ENCODE measurements at regions not wholly inside any gene's neighbourhood (a gene's known extent, or its start where the extent isn't known, plus 50 kb on each side); places are given as distances from the start of the nearest gene placed in this dataset.
"Not testable (repeated sequence)": the region's sequence is repeated elsewhere in the genome, so short reads cannot be mapped to it uniquely, and the experiment has no call there.

- DNase-seq (ENCODE audit: low spot score) = peak; percentile 41
Observed at GRCh38 chr1:37159102-37159501, 124.8 kb upstream of the GRIK3 start.

DNA sequence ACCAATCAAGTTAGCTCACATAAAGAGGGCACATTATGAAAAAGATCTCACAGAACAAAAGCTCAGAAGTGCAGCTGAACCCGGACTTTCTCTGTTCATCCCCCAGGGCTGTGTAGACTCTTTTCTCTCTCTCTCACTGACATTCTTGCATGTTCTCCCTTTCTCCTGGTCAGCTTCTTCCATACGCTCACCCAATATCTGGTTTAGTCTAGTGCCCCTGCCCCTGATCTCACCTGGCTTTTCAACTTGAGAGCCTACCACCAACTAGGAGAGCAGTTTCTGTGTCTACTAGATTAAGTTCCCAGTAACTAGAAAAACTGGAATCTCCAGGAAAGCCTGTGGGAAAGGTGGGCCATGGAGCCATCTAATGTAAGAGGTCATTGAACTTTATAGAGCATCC lies 126.9 kb upstream of the GRIK3 start:
- DNase-seq (ENCODE audit: low spot score) = no peak

DNA sequence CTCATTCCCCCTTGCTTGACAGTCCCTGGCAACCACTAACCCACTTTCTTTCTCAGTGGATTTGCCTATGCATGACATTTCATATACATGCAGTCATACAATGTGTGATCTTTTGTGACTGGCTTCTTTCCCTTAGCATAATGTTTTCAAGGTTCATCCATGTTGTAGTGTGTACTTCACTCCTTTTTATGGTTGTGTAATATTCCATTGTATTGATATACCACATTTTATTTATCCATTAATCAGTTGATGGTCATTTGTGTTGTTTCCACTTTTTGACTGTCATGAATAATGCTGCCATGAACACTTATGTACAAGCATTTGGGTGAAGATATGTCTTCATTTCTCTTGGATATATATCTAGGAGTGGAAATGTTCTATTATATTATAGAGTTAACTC lies 127.7 kb upstream of the GRIK3 start:
- DNase-seq (ENCODE audit: low spot score) = no peak

DNA sequence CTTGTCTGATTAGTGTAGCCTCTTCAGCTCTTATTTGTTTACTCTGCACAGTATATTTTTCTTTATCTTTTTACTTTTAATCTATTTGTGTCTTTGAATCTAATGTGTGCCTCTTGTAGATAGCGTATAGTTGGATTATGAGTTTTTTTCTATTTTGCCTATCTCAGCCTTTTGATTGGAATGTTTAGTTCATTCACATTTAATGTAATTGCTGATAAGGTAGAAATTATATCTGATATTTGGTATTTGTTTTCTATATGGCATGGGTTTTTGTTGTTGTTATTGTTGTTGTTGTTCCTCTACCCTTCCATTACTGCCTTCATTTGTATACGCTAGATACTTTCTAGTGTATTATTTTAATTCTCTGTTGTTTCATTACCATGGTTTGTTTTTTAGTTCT lies 131.7 kb upstream of the GRIK3 start:
- no peak for DNase-seq (ENCODE audit: low spot score)

- no peak for DNase-seq (ENCODE audit: low spot score)
Observed at GRCh38 chr1:37167479-37167878, 133.2 kb upstream of the GRIK3 start.

DNA sequence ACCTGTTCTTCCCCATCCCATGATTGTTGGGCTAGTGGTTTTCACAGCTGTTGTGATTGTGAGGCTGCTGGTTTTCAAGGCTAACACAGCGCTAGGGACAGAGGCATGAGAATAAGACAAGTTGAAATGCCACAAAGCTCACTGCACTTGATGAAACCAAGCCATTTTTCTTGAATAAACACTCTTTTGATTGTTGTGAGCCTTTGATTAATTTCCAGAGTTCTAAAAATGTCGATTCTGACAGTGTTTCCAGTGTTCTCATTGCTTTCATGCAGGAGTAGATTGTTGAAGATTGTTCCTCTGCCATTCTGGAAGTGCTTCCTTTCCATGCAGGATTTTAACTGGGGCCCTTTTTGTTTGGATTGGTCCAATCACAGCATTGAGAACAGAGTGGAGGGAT lies 134.9 kb upstream of the GRIK3 start:
- no peak for DNase-seq (ENCODE audit: low spot score)

GRCh38 chr1:37169743-37170275 lies 135.5 kb upstream of the GRIK3 start:
- no peak for DNase-seq (ENCODE audit: low spot score)

GRCh38 chr1:37171691-37172090 lies 137.4 kb upstream of the GRIK3 start:
- no peak for DNase-seq (ENCODE audit: low spot score)

DNA sequence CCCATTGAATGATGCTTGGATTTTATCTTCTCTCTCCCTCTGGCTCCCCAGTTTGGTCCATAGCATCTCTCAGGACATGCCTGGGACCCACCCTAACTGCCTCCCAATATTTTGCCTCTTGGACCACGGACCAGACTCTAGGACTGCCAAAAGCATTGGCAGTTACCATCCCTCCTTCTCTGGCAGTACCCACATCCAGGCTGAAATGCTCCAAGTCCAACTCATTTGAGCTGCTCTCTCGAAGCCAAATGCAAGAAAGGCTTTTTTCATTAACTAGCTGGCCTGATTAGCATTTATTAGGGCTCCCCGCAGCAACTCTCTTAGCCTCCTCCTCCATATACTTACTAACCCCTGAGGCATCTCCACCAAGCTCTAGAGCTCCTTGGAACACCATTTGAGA lies 140.0 kb upstream of the GRIK3 start:
- no peak for DNase-seq (ENCODE audit: low spot score)

GRCh38 chr1:37174876-37175275 lies 140.6 kb upstream of the GRIK3 start:
- DNase-seq (ENCODE audit: low spot score) = no peak

DNA sequence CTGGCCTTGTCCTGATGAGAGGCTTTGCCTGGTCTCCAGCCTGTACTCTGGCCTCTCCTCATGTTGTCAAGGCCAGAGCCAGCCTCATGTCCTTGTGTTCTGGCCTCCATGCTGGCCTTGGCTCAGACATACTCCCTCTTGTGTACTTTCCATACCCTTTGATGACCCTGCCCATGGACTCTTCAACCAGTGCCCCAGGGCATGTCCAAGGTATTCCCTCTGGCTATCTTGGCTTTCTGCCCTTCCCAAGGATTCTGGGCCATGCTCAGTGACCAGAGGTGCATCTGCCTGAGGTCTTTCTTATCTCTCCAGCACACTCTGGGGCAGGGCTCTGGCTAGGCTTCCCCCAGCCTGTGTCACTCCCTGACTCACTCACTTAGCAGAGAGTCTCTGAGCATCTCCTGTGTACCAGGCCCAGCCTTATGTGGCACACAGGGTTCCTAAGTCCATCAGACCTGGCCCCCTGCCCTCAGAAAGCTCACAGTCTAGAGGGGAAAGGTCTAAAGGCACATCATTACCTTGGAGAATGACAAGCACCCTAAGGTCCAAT lies 141.4 kb upstream of the GRIK3 start:
- DNase-seq (ENCODE audit: low spot score) = no peak

DNA sequence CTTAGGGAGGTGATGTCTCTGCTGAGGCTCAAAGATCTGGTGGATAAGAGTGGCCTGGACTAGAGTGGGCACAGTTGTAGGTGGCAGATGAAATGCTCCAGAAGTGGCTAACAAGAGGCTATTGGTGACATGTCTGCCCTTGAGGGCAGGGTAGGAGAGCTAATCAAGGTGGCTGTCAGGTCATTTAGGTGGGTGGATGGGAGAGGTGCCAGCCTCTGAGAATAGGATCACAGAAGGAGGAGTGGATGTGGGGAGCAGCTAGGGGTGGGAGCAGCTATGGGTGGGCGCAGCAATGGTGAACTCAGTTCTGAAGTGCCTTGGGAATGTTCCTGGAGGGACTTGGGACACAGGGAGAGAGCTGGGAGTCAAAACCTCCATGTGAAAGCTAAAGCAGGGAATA lies 142.0 kb upstream of the GRIK3 start:
- DNase-seq (ENCODE audit: low spot score) = no peak

DNA sequence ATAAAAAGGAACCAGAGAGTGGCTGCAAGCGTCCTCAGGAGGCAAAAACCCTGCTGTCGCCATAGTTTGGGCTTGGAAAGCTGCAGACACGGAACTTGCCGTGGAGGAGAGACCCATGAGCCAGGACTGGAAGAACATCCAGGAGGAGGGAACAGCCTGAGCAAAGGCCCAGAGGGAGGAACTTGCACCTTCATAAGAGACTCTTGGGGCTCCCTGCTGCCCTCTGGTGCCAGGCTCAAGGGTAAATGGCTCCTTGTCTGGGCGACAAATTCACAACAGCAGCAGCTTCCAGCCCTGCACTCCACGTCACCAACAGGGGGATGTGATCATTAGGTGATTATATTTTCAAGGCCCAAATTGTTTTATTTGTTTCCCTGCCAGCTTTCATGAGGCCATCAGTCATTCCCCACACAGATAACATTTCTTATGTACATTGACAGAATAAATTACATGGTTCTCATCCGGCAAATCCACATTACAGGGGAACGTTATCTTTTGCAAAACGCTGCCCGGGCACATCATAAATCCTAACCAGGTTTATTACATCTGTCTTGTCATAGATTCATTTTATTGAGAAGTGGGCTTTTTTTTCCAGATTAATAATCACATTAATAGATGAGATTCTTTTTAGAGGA lies 143.0 kb upstream of the GRIK3 start:
- DNase-seq (ENCODE audit: low spot score) = peak; percentile 70

GRCh38 chr1:37181425-37181824 lies 147.1 kb upstream of the GRIK3 start:
- no peak for DNase-seq (ENCODE audit: low spot score)

DNA sequence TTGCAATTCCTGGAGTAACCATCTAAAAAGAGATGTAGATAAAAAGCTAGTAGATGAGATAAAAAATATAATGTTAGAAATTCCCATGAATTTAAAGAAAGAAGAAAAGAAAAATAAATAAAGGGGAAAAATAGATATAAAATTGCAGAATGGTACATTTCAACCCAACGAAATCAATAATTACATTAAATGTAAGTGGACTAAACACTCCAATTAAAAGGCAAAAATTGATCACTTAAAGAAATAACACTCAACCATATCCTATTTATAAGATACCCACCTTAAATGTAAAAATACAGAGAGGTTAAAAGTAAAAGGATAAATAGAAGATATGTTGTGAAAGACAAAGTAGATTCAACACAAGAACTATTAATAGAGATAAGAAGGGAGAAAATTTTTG lies 150.5 kb upstream of the GRIK3 start:
- DNase-seq (ENCODE audit: low spot score) = no peak

GRCh38 chr1:37186246-37186756 lies 152.0 kb upstream of the GRIK3 start:
- DNase-seq (ENCODE audit: low spot score) = no peak

GRCh38 chr1:37189111-37189510 lies 154.8 kb upstream of the GRIK3 start:
- no peak for DNase-seq (ENCODE audit: low spot score)

- DNase-seq (ENCODE audit: low spot score) = no peak
Observed at GRCh38 chr1:37197411-37197810, 163.1 kb upstream of the GRIK3 start.

DNA sequence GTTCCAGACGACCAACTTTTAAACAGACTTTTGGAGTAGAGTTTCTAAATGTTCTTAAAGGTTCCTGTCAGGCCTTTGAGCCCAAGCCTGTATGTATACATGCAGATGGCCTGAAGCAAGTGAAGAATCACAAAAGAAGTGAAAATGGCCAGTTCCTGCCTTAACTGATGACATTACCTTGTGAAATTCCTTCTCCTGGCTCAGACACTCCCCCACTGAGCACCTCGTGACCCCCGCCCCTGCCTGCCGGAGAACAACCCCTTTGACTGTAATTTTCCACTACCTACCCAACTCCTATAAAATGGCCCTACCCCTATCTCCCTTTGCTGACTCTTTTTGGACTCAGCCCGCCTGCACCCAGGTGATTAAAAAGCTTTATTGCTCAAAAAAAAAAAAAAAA lies 180.0 kb upstream of the GRIK3 start:
- not testable (repeated sequence) for DNase-seq (ENCODE audit: low spot score)

- DNase-seq (ENCODE audit: low spot score) = no peak
Observed at GRCh38 chr1:37233606-37234005, 199.3 kb upstream of the GRIK3 start.

- no peak for DNase-seq (ENCODE audit: low spot score)
Observed at GRCh38 chr1:37234941-37235418, 200.7 kb upstream of the GRIK3 start.

- no peak for DNase-seq (ENCODE audit: low spot score)
Observed at GRCh38 chr1:37237948-37238347, 203.6 kb upstream of the GRIK3 start.

All from HT-29 (cell line).